Hematopoietic multipotent progenitor cell treated with erythropoietin and hydrocortisone succinate and interleukin-3 and kit ligand, for 17 days (in vitro differentiated cells): ENCODE measurements at regions not wholly inside any gene's neighbourhood (a gene's known extent, or its start where the extent isn't known, plus 50 kb on each side); places are given as distances from the start of the nearest gene placed in this dataset.

Experiments used
- DNase-seq: peaks from one replicate; pipeline ENCODE4 v3.0.0-alpha.2; 2015; ENCODE audit warnings: low spot score

GRCh38 chr4:130178106-130178505, 1082.2 kb downstream of the C4orf33 start:
- no peak for DNase-seq

GRCh38 chr4:130183096-130183495, 1087.1 kb downstream of the C4orf33 start:
- no peak for DNase-seq

GRCh38 chr4:130183766-130184165, 1087.8 kb downstream of the C4orf33 start:
- no peak for DNase-seq

- no peak for DNase-seq
Measured at GRCh38 chr4:130185123-130185522, 1089.2 kb downstream of the C4orf33 start.

GRCh38 chr4:130186931-130187330, 1091.0 kb downstream of the C4orf33 start:
- DNase-seq, result no peak

- DNase-seq, result no peak
Measured at GRCh38 chr4:130187587-130187986, 1091.6 kb downstream of the C4orf33 start.

- no peak for DNase-seq
Measured at GRCh38 chr4:130192787-130193186, 1096.8 kb downstream of the C4orf33 start.

GRCh38 chr4:130197946-130198345, 1102.0 kb downstream of the C4orf33 start:
- no peak for DNase-seq

GRCh38 chr4:130203571-130203970, 1107.6 kb downstream of the C4orf33 start:
- no peak for DNase-seq

- no peak for DNase-seq
Measured at GRCh38 chr4:130210864-130211263, 1114.9 kb downstream of the C4orf33 start.

GRCh38 chr4:130214268-130214667, 1118.3 kb downstream of the C4orf33 start:
- no peak for DNase-seq

GRCh38 chr4:130233377-130234047, 1137.6 kb downstream of the C4orf33 start:
- no peak for DNase-seq

GRCh38 chr4:130238121-130238520, 1142.2 kb downstream of the C4orf33 start:
- no peak for DNase-seq

- no peak for DNase-seq
Measured at GRCh38 chr4:130249002-130249401, 1153.0 kb downstream of the C4orf33 start.

- no peak for DNase-seq
Measured at GRCh38 chr4:130257271-130257670, 1161.3 kb downstream of the C4orf33 start.

- DNase-seq, result no peak
Measured at GRCh38 chr4:130266814-130267213, 1170.9 kb downstream of the C4orf33 start.

GRCh38 chr4:130288576-130288975, 1192.6 kb downstream of the C4orf33 start:
- DNase-seq, result no peak

GRCh38 chr4:130293692-130294091, 1197.7 kb downstream of the C4orf33 start:
- DNase-seq, result no peak

GRCh38 chr4:130296448-130296847, 1200.5 kb downstream of the C4orf33 start:
- no peak for DNase-seq

GRCh38 chr4:130306566-130306965, 1210.6 kb downstream of the C4orf33 start:
- DNase-seq, result no peak

- no peak for DNase-seq
Measured at GRCh38 chr4:130309221-130309620, 1213.3 kb downstream of the C4orf33 start.

- no peak for DNase-seq
Measured at GRCh38 chr4:130322439-130322838, 1226.5 kb downstream of the C4orf33 start.

GRCh38 chr4:130329036-130329435, 1233.1 kb downstream of the C4orf33 start:
- DNase-seq, result no peak

- no peak for DNase-seq
Measured at GRCh38 chr4:130333241-130333759, 1237.3 kb downstream of the C4orf33 start.
